T-helper 2 cell treated with Interferon-gamma antibody and Interleukin-4, amounts not matched to agents 100 ng/mL and 5 ng/mL, for 36 hours (primary cell): ENCODE measurements at regions not wholly inside any gene's neighbourhood (a gene's known extent, or its start where the extent isn't known, plus 50 kb on each side); places are given as distances from the start of the nearest gene placed in this dataset.
"Not testable (repeated sequence)": the region's sequence is repeated elsewhere in the genome, so short reads cannot be mapped to it uniquely, and the experiment has no call there.

Experiments used
- intact Hi-C: fragments of 100-400 bp; cut with micrococcal nuclease; formaldehyde crosslinking; loops from one replicate; pipeline ENCODE4 v1.15.1; 2023

DNA sequence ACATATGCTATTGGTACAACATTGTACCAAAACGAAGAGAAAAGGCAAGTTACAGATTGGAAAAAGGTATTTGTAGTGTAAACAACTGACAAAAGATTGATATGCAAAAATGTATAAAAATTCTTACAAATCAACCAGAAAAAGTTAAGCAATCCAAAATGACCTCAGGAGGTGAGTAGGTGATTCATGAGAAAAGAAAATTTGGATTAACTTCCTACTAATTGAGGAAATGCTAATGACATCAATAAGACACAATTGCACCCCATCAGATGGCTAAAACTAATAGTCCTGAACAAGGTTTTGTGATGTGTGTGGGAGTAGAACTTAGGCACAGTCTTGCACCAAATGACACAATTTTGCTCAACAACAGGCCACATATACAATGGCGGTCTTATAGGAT, 129.3 kb downstream of the COPS8 start:
- intact Hi-C loops, result no loop called here

DNA sequence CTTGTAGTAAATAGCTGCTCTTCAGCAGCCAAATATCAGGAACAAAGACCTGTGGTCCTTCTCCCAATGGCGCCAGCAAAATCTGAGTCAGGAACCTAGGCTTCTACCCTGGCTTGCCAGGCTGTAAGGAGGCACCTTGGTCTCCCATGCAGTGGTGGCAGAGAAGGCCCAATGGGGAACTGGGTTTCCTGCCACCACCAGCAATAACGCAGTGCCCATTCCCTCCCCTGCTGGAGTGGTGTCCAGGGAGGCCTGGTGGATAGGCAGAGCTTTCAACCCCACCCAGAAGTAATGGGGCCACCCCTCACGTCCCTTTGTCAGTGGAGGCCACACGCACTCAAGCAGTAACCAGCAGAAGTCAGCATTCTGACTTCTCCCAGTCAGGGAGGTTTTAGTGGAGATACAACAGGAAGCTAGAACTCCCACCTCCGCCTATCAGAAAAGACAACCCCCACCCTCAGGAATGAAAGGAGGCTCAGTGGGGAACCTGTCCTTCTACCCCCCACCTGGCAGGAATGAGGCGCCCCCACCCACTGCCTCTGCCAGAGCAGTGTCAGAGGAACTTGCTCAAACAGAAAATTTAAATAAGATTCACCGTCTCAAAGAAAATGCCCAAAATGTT, 132.4 kb downstream of the COPS8 start:
- intact Hi-C loops, result no loop called here

DNA sequence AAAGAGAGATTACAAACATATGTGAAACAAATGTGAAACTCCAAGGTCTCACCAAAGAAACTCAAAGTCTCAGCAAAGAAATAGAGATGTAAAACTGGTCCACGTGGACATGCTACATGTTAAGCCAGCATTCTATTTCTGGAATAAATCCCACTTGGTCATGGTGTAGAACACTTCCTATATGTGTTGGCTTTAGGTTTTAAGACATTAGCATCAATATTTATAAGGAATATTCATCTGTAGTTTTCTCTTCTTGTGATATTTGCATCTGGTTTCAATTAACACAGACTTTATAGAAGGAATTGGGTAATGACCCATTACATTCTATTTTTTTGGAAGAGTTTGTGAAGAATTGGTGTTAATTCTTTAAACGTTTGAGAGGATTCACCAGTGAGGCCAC, 133.1 kb downstream of the COPS8 start:
- intact Hi-C loops, result no loop called here

DNA sequence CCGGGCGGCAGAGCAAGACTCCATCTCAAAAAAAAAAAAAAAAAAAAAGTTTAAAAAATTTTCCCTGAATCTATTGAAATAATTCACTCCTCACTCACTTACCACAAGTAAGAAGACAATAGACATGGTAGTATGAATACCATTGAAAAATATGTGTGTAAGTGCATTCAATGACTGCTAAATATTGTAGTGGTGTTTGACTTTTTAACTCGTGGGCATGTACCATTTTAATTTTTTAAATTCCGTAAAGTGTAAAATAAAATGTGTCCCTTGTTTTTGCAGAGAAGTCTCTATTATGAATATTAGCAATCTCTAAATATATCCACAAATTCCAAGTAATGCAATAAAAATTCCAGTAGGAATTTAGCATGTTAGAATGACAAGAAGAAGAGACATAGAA, 134.1 kb downstream of the COPS8 start:
- intact Hi-C loops, result no loop called here

DNA sequence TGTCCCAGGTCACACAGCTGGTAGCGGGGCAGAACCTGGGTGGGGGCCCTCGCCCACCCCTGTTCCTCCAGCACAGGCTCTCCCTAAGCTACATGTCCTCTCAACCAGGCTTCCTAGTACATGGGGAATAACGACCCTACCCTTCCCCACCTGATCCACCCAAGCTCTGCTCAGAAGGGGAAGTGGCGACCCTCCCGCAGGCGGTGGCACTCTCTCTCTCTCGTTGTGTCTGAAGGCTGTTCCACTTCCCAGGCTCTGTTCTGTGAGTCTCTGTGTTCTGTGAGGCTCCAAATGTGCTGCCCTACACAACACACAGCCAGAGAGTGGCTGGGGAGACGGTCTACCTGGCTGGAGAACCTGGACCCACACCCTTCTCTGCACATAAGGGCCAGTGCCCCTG, 135.8 kb downstream of the COPS8 start:
- intact Hi-C loops, result no loop called here

DNA sequence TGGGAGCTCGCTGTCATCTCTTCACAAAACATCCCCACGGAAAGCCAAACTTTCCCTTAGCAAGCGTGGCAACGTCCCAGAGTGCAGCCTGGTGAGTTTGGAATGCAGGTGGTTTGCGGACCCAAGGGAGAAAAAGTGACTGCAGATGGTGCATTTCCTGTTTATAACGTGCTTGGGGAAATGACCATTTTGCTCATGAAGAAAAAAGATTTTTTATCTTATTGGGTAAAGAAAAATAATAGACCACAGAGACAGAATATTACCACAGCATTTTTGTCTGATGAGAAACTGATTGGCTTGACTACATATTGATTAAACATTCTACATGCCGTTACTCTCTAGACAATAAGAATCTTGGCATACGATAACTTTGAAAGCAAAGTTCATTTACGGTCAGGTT, 136.5 kb downstream of the COPS8 start:
- intact Hi-C loops, result no loop called here

DNA sequence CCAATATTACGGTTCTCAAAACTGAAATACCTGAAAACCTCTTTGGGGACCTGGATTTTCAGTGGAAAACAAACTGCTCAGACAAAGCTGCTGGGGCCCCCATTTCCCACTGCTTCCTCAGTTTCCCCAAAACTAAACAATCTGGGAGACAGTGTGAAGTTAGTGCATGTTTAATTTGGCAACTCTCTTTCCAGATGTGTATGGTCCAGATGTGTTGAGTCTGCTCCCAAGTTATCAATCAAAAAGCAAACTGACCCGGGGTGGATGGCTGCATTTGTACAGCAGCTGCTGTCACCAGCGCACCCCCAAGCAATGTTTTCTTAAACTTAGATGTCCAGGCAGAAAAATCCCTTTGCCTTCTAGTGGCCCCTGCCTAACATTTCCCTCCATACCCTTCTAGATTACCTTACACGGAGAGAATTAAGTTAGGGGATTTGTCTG, 136.9 kb downstream of the COPS8 start:
- intact Hi-C loops, result no loop called here

DNA sequence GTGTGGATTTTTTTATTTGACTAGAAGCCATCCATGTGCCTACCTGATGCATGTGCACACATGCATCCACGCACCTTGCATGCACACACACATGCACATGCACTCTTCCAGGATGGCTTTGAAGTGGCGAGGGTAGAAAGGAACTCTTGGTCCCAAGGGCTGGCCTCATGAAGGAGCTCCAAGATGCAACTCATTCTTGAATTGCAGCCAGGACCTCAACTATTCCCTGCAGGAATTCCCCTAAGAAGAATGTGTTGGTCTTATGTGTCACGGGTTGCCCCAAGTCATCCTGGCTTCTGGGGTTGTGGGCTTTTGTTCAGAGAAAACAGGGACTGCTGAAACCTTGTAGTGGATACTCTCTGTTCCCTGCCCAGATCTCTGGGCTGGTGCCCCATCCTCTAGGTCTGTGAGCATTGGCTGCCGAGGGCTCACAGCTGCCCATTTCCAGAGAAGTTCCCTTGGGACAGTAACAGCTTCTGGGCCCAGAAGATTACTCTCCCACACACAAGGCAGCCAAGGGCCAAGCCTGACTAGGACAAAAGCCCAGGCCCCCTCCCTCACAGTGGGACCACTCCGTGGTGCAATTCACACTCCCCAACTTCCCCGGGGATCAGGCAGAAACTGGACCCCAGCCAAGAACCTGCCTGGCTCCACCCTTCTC, 137.6 kb downstream of the COPS8 start:
- intact Hi-C loops, result no loop called here

DNA sequence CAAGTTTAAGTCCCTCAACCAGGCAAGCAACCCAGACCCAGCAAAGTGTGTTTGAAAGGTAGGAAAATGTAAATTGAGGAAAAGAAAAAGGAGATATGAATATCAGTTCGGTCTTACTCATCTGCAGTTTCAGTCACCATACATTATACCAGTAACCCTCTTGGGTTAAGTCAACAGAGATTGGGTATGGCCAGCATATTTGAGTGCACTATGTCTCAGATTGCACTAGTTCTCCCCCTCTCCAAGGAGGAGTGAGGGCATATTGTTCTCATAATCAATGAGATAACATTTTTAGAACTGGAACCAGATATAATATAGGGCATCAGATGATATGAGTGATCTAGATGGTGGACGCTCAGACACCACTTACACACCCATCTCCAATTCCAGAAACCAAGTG, 141.5 kb downstream of the COPS8 start:
- intact Hi-C loops, result no loop called here

DNA sequence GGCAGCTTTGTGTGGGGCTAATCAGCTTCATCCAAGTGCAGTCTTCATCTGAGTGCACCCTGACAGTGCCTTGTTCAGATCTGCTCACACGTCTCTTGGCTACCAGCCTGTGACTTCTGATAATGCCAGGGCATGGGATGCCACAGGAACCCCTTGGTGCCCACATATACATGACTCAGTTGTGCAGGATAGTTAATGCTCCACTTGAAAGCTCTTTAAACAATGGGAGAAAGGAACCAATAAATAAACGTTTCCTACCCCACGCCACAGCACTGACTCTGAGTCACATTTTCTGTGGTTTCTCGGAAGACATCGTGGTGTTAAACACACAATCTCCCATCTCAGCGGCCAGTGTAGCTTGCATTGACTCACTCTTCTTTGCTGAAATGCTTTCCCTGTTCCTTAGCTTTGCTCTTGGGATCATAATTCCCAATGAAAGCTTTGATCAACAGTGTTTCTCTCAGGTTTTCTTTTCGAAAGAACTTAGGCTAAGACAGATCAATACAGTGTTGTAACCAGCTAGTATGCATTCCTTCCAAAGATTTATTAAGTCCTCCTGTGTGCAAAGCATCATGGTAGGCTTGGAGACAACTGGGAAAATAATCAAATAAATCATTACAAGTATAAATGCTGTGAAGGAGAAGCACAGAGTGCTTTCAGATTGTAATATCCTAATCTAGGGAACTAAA, 142.0 kb downstream of the COPS8 start:
- intact Hi-C loops, result no loop called here

DNA sequence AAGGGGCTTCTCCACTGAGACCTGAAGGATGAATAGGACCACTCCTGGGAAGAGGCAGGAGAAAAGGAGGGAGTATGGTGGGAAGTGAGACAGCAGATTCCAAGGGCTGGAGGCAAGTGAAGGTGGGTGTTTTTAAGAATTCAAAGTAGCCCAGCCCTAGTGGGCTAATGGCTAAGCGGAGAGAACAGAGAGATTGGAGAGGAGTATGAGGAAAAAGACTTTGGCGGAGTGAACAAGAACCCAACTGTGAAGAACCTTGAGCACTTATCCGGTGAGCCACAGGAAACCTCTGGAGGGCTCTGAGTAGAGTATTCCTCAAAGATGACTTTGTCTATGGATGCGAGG, 142.6 kb downstream of the COPS8 start:
- intact Hi-C loops, result no loop called here

DNA sequence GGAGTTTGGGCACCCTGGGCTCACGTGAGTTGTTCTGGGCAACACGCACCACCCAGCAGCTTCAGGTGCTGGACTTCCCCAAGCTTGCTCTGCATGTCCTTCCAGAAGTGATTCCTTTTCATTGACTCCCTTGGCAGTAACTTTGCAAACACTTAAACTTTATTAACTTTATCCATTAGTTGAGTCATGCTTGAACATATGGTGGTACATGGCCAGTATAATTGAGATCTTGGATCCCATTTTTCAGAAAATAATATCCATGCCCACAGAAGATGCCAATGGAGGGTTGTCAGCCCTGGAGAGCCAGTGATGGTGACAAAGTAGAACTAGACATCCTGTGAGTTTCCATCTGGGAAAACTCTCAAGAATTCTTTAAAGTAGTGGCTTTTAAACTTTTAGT, 144.2 kb downstream of the COPS8 start:
- intact Hi-C loops, result no loop called here

DNA sequence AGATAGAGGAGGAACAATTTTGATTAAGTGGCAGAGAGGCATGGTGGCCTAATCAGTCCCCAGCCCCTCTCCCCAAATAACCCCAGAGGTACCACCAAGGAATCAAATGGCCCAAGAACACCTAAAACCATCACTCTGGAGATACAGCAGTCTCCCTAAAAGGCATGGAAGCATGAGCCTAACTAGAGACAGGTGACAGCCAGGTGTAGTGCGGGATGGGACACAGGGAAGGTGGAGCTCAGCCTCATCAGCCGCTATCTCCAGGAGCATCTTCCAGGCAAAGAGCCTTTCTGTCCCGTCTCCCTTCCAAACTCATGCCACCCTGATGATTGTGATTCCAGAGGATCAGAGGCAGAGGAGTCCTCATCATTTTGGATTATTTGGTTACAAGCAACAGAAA, 144.7 kb downstream of the COPS8 start:
- intact Hi-C loops, result no loop called here

DNA sequence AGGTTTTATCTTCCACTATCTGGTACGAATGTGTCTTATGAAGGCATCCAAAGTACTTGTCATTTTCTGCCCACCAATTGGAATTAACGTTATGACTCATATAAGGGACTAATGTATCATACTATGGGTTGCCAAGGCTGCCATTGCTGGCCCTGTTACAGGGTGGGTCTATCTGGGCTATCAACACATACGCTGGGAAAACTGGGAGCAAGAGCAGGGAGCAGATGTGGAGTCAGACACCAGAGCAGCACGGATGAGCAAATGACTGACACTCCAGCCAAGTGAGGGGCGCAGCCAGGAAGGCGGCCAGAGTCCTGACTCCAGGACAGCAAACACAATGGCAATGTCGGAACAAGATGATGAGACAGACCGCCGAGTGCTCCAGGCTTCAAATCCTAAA, 145.9 kb downstream of the COPS8 start:
- intact Hi-C loops, result no loop called here

DNA sequence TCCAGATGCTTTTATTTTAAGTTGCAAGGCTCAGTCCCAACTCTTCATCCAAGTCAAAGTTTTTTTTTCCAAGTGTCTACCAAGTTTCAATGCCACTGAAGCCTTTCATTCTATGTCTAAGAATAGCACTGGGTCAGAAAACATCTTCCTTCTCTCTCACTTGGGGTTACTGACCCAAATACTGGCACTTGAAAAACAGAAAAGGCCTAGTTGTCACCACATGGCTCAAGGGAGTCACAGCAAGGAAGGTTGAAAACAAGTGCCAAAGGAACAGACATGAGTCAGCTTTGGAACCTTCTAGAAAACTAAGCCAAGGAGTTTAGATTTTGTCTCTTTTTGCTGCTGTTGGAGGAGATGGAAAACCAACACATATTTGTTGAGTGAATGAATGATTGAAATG, 146.5 kb downstream of the COPS8 start:
- intact Hi-C loops, result no loop called here

DNA sequence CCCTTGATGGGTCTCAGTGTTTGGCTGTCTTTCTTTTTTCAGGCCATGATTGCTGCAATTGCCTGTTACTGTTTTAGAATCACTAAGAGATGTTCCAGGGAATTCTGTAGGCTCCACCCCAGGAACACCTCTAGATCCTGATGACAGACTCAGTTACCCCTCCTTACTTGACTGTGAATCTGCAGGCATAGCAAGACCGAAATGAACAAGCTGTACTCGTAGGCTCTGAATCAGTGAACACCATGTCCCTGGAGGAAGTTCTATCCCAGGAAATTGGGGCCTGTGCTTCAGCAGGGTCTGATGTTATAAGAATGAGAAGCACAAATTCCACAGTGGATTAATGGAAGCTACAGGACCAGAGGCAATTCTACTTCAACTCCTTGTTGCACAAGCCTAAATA, 148.6 kb downstream of the COPS8 start:
- intact Hi-C loops, result no loop called here

DNA sequence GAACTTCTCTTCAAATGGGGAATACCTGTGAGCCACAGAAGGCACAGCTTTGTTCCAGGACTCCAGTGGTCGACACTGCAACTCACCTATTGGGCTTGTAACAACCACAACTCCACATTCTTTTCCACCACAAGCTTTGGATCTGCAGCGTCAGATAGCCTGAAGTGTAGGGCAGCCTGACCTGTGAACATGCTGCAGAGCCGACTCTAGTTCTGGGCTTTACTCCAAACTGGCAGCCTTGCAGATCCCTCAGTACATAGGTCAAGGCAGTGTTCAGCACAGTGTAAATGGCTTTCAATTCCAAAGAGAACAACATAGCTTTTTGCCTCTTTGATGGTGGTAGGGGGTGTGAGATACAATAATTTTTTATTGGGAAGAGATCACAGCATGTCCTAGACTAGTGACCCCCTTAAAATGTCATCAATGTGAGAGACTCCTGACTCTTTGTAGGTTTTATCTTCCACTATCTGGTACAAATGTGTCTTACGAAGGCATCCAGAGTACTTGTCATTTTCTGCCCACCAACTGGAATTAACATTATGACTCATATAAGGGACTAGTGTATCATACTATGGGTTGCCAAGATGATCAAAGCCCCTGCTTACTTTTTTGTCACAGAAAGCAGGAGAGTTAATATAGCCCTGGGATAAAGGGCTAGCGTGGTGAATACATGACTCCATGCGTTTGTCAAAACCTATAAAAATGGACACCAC, 149.8 kb downstream of the COPS8 start:
- intact Hi-C loops, result no loop called here

DNA sequence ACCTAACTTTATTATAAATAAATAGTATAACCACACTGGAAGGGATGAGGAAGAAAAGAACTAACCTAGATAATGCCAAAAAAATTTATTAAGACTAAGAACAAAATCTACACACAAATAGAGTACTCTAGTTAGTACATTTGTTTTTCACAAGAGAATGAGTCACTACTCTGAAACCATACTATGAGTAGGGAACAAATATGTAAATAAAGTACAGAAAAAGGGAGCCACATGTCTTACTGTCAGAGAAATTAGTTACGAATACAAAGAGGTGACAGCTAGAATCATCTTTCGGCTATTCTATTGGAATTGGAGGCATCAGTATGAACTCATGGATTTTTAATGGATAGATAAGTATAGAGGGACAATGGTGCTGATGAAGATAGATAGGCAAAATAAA, 150.5 kb downstream of the COPS8 start:
- intact Hi-C loops, result no loop called here

DNA sequence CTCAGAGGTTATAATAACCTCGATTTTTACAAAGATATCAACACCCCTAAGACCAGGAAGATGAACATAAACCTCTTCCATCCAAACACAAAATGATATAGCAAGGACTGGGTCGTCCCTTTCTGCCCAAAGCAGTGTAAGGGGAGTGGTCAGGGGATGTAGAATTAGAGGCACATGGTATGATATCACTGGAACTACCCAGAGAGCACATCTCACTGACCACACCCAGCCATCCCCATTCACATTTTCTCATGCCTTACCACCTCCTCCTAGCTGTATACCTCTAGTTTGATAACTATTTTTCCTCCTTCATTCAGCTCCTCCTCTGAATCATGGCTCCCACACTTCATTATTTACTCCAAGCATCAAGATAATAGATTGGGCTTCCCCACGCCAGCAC, 152.6 kb downstream of the COPS8 start:
- intact Hi-C loops, result no loop called here

DNA sequence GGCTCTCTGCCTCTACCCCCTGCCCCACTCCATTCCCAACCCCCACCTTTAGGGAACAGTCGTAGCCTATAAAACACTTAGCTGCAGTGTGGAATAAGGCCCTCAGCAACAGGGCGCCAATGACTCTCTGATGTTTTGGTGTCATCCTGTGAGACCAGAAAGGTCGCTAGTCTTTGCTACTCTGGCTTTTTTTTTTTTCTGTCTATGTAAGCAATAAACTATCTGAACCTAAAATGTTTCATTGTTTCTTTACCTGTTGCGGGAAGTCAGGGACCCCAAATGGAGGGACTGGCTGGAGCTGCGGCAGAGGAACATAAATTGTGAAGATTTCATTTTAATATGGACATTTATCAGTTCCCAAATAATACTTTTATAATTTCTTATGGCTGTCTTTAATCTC, 154.6 kb downstream of the COPS8 start:
- intact Hi-C loops, result no loop called here

DNA sequence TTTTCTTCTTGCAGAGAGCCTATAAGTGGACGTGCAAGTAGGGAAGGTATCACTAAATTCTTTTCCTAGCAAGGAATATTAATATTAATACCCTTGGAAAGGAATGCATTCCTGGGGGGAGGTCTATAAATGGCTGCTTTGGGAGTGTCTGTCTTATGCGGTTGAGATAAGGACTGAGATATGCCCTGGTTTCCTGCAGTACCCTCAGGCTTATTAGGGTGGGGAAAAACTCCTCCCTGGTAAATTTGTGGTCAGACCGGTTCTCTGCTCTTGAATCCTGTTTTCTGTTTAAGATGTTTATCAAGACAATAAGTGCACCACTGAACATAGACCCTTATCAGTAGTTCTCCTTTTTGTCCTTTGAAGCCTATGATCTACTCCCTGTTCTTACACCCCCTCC, 155.2 kb downstream of the COPS8 start:
- intact Hi-C loops, result not testable (repeated sequence)

DNA sequence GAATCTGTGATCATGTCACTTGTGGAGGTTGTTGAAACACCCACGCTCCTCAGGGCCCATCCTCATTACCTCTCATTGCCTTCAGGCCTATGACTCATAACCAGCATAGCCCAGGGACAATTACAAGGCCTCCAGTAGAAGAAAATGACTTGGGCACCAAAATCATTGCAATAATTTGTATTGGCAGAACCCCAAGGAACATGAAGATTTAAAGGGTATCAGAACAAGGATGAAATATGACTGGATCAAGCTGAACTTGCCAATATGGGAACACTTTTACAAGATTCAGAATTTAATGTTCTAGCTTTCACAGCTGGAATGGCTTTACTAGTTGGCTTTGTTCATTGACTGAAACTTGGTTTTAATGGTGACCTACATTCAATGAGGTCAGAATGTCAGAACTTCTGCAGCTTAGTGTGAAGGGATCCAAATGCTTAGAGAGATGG, 156.4 kb downstream of the COPS8 start:
- intact Hi-C loops, result no loop called here
